H9 (cell line): ENCODE measurements at regions not wholly inside any gene's neighbourhood (a gene's known extent, or its start where the extent isn't known, plus 50 kb on each side); places are given as distances from the start of the nearest gene placed in this dataset.

ENCODE experiments used
- DNase-seq: peaks from one replicate; pipeline ENCODE4 v3.0.0-alpha.2; 2017
- H2AFZ ChIP-seq: one replicate; pipeline ENCODE4 v1.6.1; 2013; ENCODE audit warnings: mild to moderate bottlenecking, low read length, control low read depth, moderate library complexity
- H2AK5ac ChIP-seq: 2 replicates; pipeline ENCODE4 v1.6.1; 2013; ENCODE audit warnings: low read length, control low read depth, mixed read lengths; ENCODE audit not compliant: insufficient read length
- H2BK120ac ChIP-seq: one replicate; pipeline ENCODE4 v1.6.1; 2013; ENCODE audit warnings: low read depth, mild to moderate bottlenecking, low read length, control low read depth, inconsistent platforms; ENCODE audit not compliant: poor library complexity, severe bottlenecking
- H2BK12ac ChIP-seq: 2 replicates; pipeline ENCODE4 v1.6.1; 2013; ENCODE audit warnings: low read length, control low read depth, mixed read lengths, low read depth; ENCODE audit not compliant: insufficient read length
- H2BK15ac ChIP-seq: 2 replicates; pipeline ENCODE4 v1.6.1; 2013; ENCODE audit warnings: low read depth, low read length, control low read depth
- H2BK20ac ChIP-seq: one replicate; pipeline ENCODE4 v1.6.1; 2013; ENCODE audit warnings: low read depth, mild to moderate bottlenecking, low read length, control low read depth, inconsistent platforms; ENCODE audit not compliant: poor library complexity, severe bottlenecking
- H2BK5ac ChIP-seq: 2 replicates; pipeline ENCODE4 v1.6.1; 2013; ENCODE audit warnings: low read length, control low read depth, mixed read lengths; ENCODE audit not compliant: insufficient read length
- H3K14ac ChIP-seq: 2 replicates; pipeline ENCODE4 v1.6.1; 2013; ENCODE audit warnings: low read length, control low read depth; ENCODE audit not compliant: insufficient read depth
- H3K18ac ChIP-seq: 2 replicates; pipeline ENCODE4 v1.6.1; 2013; ENCODE audit warnings: low read depth, mild to moderate bottlenecking, mixed read lengths, low read length, control low read depth; ENCODE audit not compliant: insufficient read length
- H3K23ac ChIP-seq: 2 replicates; pipeline ENCODE4 v1.6.1; 2013; ENCODE audit warnings: low read length, control low read depth, mixed read lengths, low read depth; ENCODE audit not compliant: insufficient read length
- H3K23me2 ChIP-seq: 2 replicates; pipeline ENCODE4 v1.6.1; 2013; ENCODE audit warnings: low read depth, mild to moderate bottlenecking, mixed read lengths, low read length, control low read depth; ENCODE audit not compliant: insufficient read length, poor library complexity, severe bottlenecking
- H3K27ac ChIP-seq: 2 replicates; pipeline ENCODE4 v1.5.1; 2013; ENCODE audit warnings: low read length, control low read depth, mixed read lengths, low read depth; ENCODE audit not compliant: insufficient read length
- H3K27me3 ChIP-seq: 2 replicates; pipeline ENCODE4 v1.6.1; 2013; ENCODE audit warnings: low read length, control low read depth, inconsistent platforms; ENCODE audit not compliant: insufficient read depth
- H3K4ac ChIP-seq: 2 replicates; pipeline ENCODE4 v1.6.1; 2013; ENCODE audit warnings: low read depth, mild to moderate bottlenecking, control low read depth, inconsistent platforms, low read length, moderate library complexity
- H3K4me1 ChIP-seq: 2 replicates; pipeline ENCODE4 v1.6.1; 2013; ENCODE audit warnings: low read length, control low read depth, inconsistent platforms; ENCODE audit not compliant: insufficient read depth
- H3K4me2 ChIP-seq: 2 replicates; pipeline ENCODE4 v1.6.1; 2013; ENCODE audit warnings: low read length, control low read depth, mixed read lengths; ENCODE audit not compliant: insufficient read length, insufficient read depth
- H3K56ac ChIP-seq: 2 replicates; pipeline ENCODE4 v1.6.1; 2013; ENCODE audit warnings: low read depth, mild to moderate bottlenecking, mixed read lengths, low read length, control low read depth; ENCODE audit not compliant: insufficient read length
- H3K79me1 ChIP-seq: 2 replicates; pipeline ENCODE4 v1.6.1; 2013; ENCODE audit warnings: low read depth, mild to moderate bottlenecking, moderate library complexity, low read length, control low read depth, inconsistent platforms; ENCODE audit not compliant: insufficient read depth, poor library complexity, severe bottlenecking
- H3K79me2 ChIP-seq: 2 replicates; pipeline ENCODE4 v1.6.1; 2013; ENCODE audit warnings: low read length, control low read depth, inconsistent platforms; ENCODE audit not compliant: insufficient read depth
- H3K9ac ChIP-seq: 2 replicates; pipeline ENCODE4 v1.6.1; 2013; ENCODE audit warnings: low read length, control low read depth, mixed read lengths; ENCODE audit not compliant: insufficient read length; ENCODE audit errors: extremely low read depth
- H3K9me3 ChIP-seq: one replicate; pipeline ENCODE4 v1.6.1; 2013; ENCODE audit warnings: low read depth, low read length, inconsistent platforms; ENCODE audit not compliant: control insufficient read depth
- H3T11ph ChIP-seq: one replicate; pipeline ENCODE4 v1.6.1; 2013; ENCODE audit warnings: mild to moderate bottlenecking, low read length, control low read depth, inconsistent platforms
- H4K20me1 ChIP-seq: one replicate; pipeline ENCODE4 v1.6.1; 2013; ENCODE audit not compliant: control insufficient read depth, insufficient read length, insufficient read depth
- H4K5ac ChIP-seq: 2 replicates; pipeline ENCODE4 v1.6.1; 2013; ENCODE audit warnings: low read depth, mild to moderate bottlenecking, mixed read lengths, low read length, control low read depth; ENCODE audit not compliant: insufficient read length
- H4K8ac ChIP-seq: replicated peaks from 2 replicates; pipeline ENCODE4 v1.6.1; 2013; ENCODE audit warnings: low read length, control low read depth, mixed read lengths, low read depth; ENCODE audit not compliant: insufficient read length
- H4K91ac ChIP-seq: 2 replicates; pipeline ENCODE4 v1.6.1; 2013; ENCODE audit warnings: low read depth, mild to moderate bottlenecking, moderate library complexity, mixed read lengths, low read length, control low read depth; ENCODE audit not compliant: insufficient read length
- H3K27ac Mint-ChIP-seq, 3 experiments: 2 replicates in 2 of 3; 3 replicates in 1 of 3; pipeline ENCODE4 v1.8.0; 2020 to 2021; ENCODE audit warnings: mixed read lengths in 3 of 3, mild to moderate bottlenecking in 1 of 3, moderate library complexity in 1 of 3
- H3K27me3 Mint-ChIP-seq: 2 replicates; pipeline ENCODE4 v1.8.0; 2021; ENCODE audit warnings: low read depth, mild to moderate bottlenecking, moderate library complexity, mixed read lengths
- H3K36me3 Mint-ChIP-seq, 3 experiments: 2 replicates in 2 of 3; 3 replicates in 1 of 3; pipeline ENCODE4 v1.8.0; 2020 to 2021; ENCODE audit warnings: low read depth in 3 of 3, mixed read lengths in 3 of 3; ENCODE audit not compliant: insufficient read depth in 1 of 3
- H3K4me1 Mint-ChIP-seq, 2 experiments: 2 replicates each; pipeline ENCODE4 v1.8.0; 2020; ENCODE audit warnings: mixed read lengths in 2 of 2
- H3K4me3 Mint-ChIP-seq, 2 experiments: 2 replicates in 1 of 2; 3 replicates in 1 of 2; pipeline ENCODE4 v1.8.0; 2020 to 2021; ENCODE audit warnings: mild to moderate bottlenecking in 2 of 2, mixed read lengths in 2 of 2, moderate library complexity in 1 of 2
- H3K9me3 Mint-ChIP-seq, 2 experiments: 2 replicates in 1 of 2; 3 replicates in 1 of 2; pipeline ENCODE4 v1.8.0; 2020; ENCODE audit warnings: mild to moderate bottlenecking in 2 of 2, mixed read lengths in 2 of 2, moderate library complexity in 1 of 2
- CTCF ChIP-seq: fragments of 200-600 bp; sonication (generic); conservative IDR thresholded peaks from 3 replicates; pipeline ENCODE4 v1.8.0; 2021; ENCODE audit warnings: antibody characterized with exemption, mild to moderate bottlenecking
- WGBS: extraction: QIAGEN DNeasy Blood & Tissue Kit; methylation state at CpG from one replicate; pipeline ENCODE4 v1.1.7; 2013; ENCODE audit warnings: missing lambda C conversion rate, low lambda C conversion rate, mixed read lengths; ENCODE audit not compliant: insufficient read length; ENCODE audit errors: extremely low coverage; 5-methylcytosine and 5-hydroxymethylcytosine counted together

GRCh38 chr14:31990926-31991572 lies 86.1 kb upstream of the ARHGAP5 start:
- Histone ChIP-seq H4K8ac (no peak overlapping the region), H2BK15ac (no peak overlapping the region), H4K5ac (no peak overlapping the region), H3K27me3 (no peaks in the 10 kb centered on the region), H4K20me1 (no peaks in the 10 kb centered on the region), H2BK5ac (no peak overlapping the region), H2BK12ac (no peak overlapping the region), H3K79me2 (no peaks in the 10 kb centered on the region; the same call in 1 of the 2 replicates), H2BK20ac (no peak overlapping the region), H3K14ac (no peak overlapping the region), H3K4me2 (no peak overlapping the region), H3K4me1 (peaks cover 3% of the 10 kb centered on the region; the same call in 1 of the 2 replicates), H4K91ac (no peak overlapping the region), H3K9me3 (no peaks in the 10 kb centered on the region), H2AFZ (no peak overlapping the region), H3K9ac (no peak overlapping the region), H3K23ac (no peak overlapping the region), H2BK120ac (no peak overlapping the region), H3K27ac (no peak overlapping the region), H3K4ac (no peak overlapping the region), H3K79me1 (no peaks in the 10 kb centered on the region), H3K56ac (no peak overlapping the region), H3K23me2 (no peaks in the 10 kb centered on the region), H2AK5ac (no peak overlapping the region), H3T11ph (no peak overlapping the region), H3K18ac (no peak overlapping the region)
- no peak overlapping the region for H3K4me3 Mint-ChIP-seq
- no peak for TF ChIP-seq CTCF
- H3K4me1 Mint-ChIP-seq, result peaks cover 11 to 15% of the 10 kb centered on the region in 2 experiments; a peak in 3 of 4 replicates
- no peak overlapping the region for H3K27ac Mint-ChIP-seq
- 0 out of 7 replicates have a peak, but pooled peaks cover 0 to 4% (median 0%) of the 10 kb centered on the region in 3 experiments for H3K36me3 Mint-ChIP-seq
- no peak for DNase-seq
- no CpG with 5 or more reads among the region's 6 CpGs for WGBS
- H3K9me3 Mint-ChIP-seq, result peaks cover 0 to 8% of the 10 kb centered on the region in 2 experiments; a peak in 4 of 5 replicates
- H3K27me3 Mint-ChIP-seq, result no peaks in the 10 kb centered on the region
